ENCODE measurements at regions not wholly inside any gene's neighbourhood (a gene's known extent, or its start where the extent isn't known, plus 50 kb on each side); places are given as distances from the start of the nearest gene placed in this dataset.

- TF ChIP-seq POLR2A (IDR thresholded peaks at IDR 0.05) (no peak), CTCF (IDR thresholded peaks at IDR 0.05) (no peak), POLR2AphosphoS5 (IDR thresholded peaks at IDR 0.05; ENCODE audit: insufficient read depth in 1 of 2, low read depth in 1 of 2) (no peak)
Measured at GRCh38 chr3:59411694-59412093, 361.9 kb upstream of the CFAP20DC start.

Measured in vagina (tissue), 2 donors.